UCSD-AML1 (cell line): ENCODE measurements at regions not wholly inside any gene's neighbourhood (a gene's known extent, or its start where the extent isn't known, plus 50 kb on each side); places are given as distances from the start of the nearest gene placed in this dataset.
A peak's percentile ranks its signal among the peaks of the same experiment; 100 is the strongest.
"Not testable (repeated sequence)": the region's sequence is repeated elsewhere in the genome, so short reads cannot be mapped to it uniquely, and the experiment has no call there.

Source experiments
- DNase-seq: peaks from one replicate; lab custom pipeline; 2025; ENCODE audit not compliant: unreplicated experiment; lab: John Stamatoyannopoulos, UW

GRCh38 chr9:104323967-104324694, 179.9 kb upstream of the OR13F1 start:
- not testable (repeated sequence) for DNase-seq

GRCh38 chr9:104326912-104327311, 177.2 kb upstream of the OR13F1 start:
- no peak for DNase-seq

GRCh38 chr9:104329245-104329644, 174.8 kb upstream of the OR13F1 start:
- DNase-seq, result no peak

- DNase-seq, result no peak
Measured at GRCh38 chr9:104330841-104331240, 173.2 kb upstream of the OR13F1 start.

DNA sequence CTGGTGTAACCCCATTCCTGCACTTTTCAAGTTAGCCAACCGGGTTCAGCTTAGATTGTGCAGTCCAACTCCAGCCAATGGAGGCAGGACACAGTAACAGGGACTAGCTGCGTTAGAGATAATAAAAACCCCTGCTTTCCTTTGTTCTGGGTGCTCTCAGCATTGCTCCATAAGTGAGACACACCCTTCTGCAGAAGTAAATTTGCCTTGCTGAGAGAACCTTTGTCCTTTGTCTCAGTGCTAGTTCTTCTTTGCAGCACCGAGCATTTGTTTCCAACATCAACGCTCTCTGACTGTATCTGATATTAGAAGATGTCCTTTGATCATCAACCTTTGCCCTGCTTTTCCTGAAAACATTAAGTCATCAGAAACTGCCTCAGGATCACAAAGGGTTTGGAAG, 169.5 kb upstream of the OR13F1 start:
- no peak for DNase-seq

- no peak for DNase-seq
Measured at GRCh38 chr9:104339692-104340091, 164.4 kb upstream of the OR13F1 start.

DNA sequence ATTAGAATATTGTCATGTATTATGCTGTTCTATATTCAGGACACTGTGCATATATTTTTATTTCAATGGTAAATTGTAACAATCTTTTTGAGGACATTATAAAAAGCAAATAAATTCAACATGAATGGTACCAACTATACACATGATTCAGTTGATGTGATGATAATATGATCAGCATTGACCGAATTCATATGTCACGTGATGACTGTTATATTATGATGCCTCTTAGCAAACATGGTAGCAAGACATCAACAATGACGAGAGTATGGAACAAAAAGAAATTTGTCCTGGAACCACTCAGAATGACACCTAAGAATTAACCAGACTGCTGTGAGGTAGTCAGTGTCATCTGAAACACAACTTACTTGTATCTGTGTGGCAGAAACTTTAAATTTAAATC, 161.5 kb upstream of the OR13F1 start:
- no peak for DNase-seq

DNA sequence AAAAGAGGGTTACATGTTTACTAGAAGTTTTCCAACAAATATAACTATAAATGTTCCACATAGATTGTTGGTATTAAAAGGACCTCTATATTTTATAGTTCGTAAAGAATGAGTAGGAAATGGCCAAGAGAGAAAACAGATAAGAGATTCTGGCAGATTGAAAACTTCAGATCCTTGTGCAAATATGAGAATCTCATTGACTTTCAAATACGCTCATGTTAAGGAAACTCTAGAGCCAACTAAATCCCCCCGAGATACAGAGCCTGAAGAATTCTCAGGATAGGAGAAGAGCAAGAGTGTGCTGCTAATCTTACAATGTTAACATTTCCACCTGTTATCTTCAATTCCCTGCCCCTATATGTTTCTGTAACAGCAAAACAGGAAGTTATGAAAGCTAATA, 159.0 kb upstream of the OR13F1 start:
- no peak for DNase-seq

- no peak for DNase-seq
Measured at GRCh38 chr9:104350541-104350940, 153.5 kb upstream of the OR13F1 start.

GRCh38 chr9:104351726-104352125, 152.3 kb upstream of the OR13F1 start:
- DNase-seq, result no peak

- no peak for DNase-seq
Measured at GRCh38 chr9:104361207-104361606, 142.9 kb upstream of the OR13F1 start.

- no peak for DNase-seq
Measured at GRCh38 chr9:104362912-104363472, 141.1 kb upstream of the OR13F1 start.

- DNase-seq, result no peak
Measured at GRCh38 chr9:104367507-104367906, 136.6 kb upstream of the OR13F1 start.

- not testable (repeated sequence) for DNase-seq
Measured at GRCh38 chr9:104368318-104368717, 135.7 kb upstream of the OR13F1 start.

- no peak for DNase-seq
Measured at GRCh38 chr9:104374711-104375110, 129.4 kb upstream of the OR13F1 start.

DNA sequence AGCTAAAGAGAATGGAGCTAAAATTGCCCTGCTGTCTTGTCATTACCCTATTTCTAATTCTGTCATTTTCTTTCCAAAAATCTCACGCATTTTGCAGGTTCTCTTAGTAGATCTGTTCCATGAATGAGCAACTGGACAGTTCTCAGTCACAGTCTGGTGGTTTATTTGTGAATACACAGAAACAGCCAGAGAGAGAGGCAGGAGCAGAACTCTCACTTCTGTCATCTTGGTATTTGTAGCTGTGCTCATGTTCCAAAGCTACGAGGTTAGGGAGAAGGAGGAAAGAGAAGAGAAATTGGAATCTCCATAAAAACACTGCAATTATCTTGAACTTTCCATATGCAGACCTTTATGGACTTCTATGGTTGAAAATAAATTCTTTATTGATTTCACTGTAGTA, 118.0 kb upstream of the OR13F1 start:
- DNase-seq, result no peak

DNA sequence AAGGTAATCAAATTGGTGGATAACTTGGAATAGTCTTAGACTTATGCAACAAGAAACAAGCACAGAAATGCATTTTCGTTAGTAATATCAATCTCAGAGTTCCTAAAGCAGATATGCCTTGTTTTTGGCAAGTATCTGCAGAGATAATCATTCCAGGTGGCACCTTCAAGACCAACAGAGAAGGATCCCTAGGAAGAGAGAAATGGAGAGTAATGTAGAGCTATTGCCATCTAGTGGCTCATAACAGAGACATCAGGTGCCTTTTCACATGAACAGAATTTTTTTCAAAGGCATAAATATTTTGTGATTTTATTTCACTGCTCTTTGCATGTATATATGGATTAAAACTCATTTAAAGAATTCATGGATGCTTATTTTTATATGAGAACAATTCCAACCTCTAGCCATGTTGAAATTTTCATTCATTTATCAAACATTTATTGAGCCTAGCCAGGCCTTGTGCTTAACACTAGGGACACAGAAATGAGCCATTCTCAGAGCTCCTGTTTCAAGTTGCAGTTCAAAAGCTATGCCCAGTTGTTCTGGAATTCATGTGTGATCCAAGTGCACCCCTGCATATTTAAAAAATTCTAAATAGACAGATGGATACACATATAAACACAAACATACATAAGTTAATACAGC, 117.5 kb upstream of the OR13F1 start:
- no peak for DNase-seq

DNA sequence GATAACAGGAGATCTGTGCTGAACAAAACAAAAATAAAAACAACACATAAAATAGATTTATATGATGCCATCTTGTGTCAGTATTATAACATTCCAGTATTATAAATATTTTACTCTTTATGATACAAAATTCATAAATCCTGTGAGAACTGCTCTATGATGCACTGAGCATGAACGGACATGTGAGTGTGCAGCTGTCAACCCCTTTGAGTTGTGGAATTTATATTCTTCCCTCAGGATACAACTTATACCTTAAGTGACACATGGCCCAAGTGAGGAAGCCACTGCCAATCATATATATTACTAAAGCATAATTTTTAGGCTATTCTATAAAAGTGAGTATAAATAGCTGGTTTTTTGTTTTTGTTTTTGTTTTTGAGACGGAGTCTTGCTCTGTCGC, 116.0 kb upstream of the OR13F1 start:
- DNase-seq, result no peak

DNA sequence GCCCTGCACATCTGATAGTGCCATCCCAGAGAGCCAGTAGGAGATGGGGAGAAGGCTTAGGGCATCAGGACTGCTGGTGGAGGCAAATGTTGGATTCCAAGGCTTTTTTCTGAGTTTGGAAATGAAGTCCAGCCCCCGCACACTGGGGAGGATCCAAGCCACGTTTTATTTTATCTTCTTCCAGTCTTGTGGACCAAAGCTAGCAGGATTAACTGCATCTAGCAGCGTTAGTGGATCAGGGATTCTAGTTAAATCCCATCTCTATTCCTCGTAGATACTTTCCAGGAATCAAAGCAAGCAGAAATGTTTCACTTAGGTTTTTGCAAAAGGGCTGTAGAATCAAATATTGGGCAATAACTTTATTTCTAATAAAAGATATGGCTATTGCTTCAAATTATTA, 114.7 kb upstream of the OR13F1 start:
- no peak for DNase-seq

DNA sequence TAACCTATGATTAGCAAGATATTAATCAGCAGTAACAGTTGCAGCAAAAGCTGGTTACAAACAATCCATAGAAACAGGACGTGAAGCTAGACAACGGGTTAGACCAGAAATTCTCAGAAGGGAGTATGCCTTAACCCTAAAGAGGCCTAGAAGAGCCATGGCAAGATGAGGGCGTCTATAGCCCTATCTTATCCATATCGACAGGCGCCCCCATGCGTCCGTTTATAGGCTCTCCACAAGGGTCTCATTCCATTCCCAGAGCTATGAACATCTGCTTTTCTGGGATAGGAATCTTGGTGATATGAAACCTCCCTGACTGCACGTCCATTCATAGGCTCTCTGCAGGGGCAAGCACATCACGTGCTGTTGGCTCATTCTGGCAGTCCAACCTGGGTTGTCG, 109.2 kb upstream of the OR13F1 start:
- DNase-seq, result peak; percentile 9

- no peak for DNase-seq
Measured at GRCh38 chr9:104412238-104412637, 91.8 kb upstream of the OR13F1 start.

GRCh38 chr9:104416470-104416869, 87.6 kb upstream of the OR13F1 start:
- DNase-seq, result no peak

- no peak for DNase-seq
Measured at GRCh38 chr9:104417296-104417695, 86.8 kb upstream of the OR13F1 start.
